HG02678 (cell line): ENCODE measurements at regions not wholly inside any gene's neighbourhood (a gene's known extent, or its start where the extent isn't known, plus 50 kb on each side); places are given as distances from the start of the nearest gene placed in this dataset.

Experiments used
- ATAC-seq: cut with Tn5 transposase; IDR thresholded peaks from one replicate; pipeline ENCODE4 v1.9.1; 2021; ENCODE audit warnings: mild to moderate bottlenecking, moderate library complexity; ENCODE audit not compliant: unreplicated experiment

DNA sequence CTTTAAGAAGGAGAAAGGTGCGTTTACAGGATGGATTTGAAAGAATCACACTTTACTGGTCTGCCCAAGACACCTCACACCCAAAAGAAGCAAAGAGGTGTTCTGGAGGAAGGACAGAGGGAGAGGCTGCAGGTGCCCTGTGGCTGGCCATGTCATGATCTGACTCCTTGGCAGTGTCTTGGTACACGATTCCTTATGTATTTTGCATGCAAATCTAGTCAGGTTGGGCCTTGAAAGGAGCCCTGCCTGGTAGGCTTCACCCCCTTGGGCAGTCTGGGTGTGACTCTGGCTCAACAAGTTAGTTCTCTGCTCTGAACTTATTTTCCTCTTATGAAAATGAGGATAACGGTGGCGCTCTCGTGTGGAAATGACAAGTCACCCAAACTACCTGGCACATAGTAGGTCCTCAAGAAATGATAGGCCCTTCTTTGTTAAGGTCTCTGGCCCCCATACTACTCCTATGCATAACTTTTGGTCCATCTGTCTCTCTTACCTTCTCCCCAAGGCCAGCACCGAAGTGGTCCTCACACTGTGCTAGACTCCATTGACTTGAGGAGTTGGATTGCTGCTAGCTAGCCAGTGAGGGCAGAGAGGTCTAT is 212.5 kb downstream of the SEMA6A start:
- ATAC-seq: no peak

DNA sequence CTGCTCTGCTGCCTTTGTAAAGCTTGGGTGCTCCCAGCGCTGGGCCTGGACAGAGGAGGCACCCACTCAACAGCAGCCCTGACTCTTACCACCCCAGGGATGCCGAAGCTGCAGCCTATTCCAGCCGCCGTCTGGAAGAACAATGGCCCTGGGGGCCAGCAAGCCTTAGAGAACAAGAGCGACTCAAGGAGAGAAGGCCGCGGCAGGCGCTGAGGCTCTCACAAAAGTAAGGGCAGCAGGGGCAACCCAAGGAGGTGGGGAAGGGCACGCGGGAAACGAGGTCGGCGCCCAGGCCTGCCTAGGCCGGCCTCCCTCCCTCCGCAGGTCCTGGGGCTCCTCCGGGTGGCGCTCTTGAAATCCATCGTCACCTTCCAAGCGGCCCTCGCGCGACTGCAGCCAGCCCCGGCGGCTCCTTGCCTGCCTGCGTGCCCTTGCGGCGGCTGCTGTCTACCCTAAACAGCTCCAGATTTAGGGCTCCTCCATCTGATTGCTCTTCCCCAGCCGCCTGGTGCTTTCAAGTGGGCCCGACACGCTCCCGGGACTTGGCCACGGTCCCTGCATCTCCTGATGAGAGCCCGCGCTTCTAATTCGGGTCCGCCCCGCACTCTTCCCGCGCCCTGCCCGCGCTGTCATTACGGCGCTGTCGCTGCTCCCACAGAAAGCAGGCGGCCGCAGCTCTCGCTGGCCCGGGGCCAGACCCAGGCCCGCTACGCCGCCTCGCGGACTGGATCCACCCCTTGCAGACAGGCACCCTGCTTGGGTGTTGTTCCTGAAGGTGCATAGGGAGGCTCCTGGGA is 213.3 kb downstream of the SEMA6A start:
- ATAC-seq: no peak

DNA sequence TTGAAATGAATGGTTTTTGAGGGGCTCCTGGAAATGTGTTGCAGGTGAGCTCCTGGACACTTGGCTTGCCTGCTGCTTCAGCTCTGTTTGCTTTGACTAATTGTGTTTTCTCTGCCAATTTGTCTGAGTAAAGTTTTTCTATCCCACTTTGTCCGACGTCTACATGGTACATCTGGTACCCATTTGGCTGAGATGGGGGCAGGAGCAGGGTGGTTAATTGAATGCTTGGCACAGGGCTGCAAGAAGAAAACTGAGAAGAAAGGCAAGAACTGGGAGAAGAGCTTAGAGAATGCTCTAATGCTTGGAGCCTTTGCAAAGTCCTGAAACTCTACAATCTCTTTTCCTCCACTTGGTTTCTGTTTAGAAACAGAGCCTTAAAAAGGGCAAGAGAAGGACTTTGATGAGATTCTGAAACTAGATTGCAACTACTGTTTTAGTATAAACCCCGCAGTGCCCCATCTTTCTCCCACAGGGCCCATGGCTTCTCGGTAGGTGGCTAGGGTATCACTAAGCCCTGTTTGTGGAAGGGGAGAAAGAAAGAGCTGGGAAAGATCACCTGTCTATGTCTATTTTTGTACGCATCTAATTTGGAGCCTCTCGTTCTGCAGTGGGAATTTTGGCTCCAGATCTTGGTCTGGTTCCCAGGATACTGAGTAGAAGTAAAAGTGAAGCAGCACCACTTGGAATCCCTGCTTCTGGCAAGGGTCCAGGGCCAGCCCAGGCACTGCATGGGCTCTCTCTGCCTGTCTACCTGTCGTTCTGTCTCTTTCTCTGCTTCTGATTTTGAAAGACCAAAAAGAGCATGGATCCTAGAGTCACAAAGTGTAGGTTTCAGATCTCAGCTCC is 214.4 kb downstream of the SEMA6A start:
- ATAC-seq: no peak

- no peak for ATAC-seq
These were observed 215.0 kb downstream of the SEMA6A start for GRCh38 chr5:116359592-116359991.

GRCh38 chr5:116358911-116359418 is 215.7 kb downstream of the SEMA6A start:
- ATAC-seq: peak; percentile 98

GRCh38 chr5:116358015-116358523 is 216.6 kb downstream of the SEMA6A start:
- no peak for ATAC-seq

DNA sequence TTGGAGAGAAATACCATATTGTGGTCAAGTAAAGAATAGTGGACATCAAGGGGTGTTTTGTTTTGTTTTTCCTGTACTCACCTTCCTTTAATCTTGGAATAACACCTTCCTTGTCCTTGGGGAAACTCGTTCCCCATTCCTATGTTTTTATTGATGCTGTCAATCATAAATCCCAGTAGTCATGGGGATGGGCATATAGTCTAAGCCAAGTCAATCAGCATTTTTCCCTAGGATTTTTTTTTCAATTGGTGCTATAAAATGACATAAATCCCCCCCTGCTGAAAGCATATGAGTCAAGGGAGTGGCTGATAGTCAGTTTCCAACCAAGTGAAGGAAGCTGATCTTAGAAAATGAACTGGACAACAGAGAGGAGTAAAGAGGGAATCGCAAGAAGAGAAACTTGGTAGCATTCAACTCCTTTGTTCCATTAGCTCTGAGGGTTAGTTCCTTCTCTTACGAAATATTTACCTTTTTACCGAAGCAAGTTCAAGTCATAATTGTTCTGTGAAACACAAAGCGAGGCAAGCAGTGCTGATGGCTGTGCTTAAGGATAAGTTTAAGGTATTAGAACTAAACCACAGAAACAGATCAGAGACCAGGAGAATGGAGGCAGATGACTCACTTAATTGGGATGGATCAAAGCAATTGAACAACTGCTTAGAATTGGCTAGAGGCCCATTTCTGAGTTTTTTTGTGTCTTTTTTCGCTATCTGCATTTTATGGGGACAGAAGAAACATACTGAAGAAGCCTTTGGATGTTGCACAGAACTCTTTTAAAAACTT is 218.6 kb downstream of the SEMA6A start:
- no peak for ATAC-seq

- ATAC-seq: no peak
These were observed 219.9 kb downstream of the SEMA6A start for GRCh38 chr5:116354699-116355098.

GRCh38 chr5:116347657-116348056 is 227.0 kb downstream of the SEMA6A start:
- ATAC-seq: no peak

GRCh38 chr5:116343961-116344360 is 230.7 kb downstream of the SEMA6A start:
- no peak for ATAC-seq
